T-helper 1 cell treated with Interleukin-12 subunit alpha and Interleukin-12 subunit beta and Interleukin-4 antibody, amounts not matched to agents 30 ng/mL and 1 ng/mL, for 36 hours (primary cell): ENCODE measurements at regions not wholly inside any gene's neighbourhood (a gene's known extent, or its start where the extent isn't known, plus 50 kb on each side); places are given as distances from the start of the nearest gene placed in this dataset.

Experiments
- intact Hi-C: fragments of 100-400 bp; cut with micrococcal nuclease; formaldehyde crosslinking; loops from one replicate; pipeline ENCODE4 v1.15.1; 2024

- intact Hi-C loops: no loop called here
Measured at GRCh38 chr4:154088741-154089140, 299.9 kb upstream of the SFRP2 start.

- intact Hi-C loops: no loop called here
Measured at GRCh38 chr4:154086247-154086646, 297.4 kb upstream of the SFRP2 start.

GRCh38 chr4:154084864-154085263 is 296.0 kb upstream of the SFRP2 start:
- intact Hi-C loops: no loop called here

GRCh38 chr4:154082760-154083535 is 294.1 kb upstream of the SFRP2 start:
- intact Hi-C loops: no loop called here

- intact Hi-C loops: no loop called here
Measured at GRCh38 chr4:154081391-154081790, 292.5 kb upstream of the SFRP2 start.

- intact Hi-C loops: no loop called here
Measured at GRCh38 chr4:154078504-154079350, 289.8 kb upstream of the SFRP2 start.

- intact Hi-C loops: no loop called here
Measured at GRCh38 chr4:154076921-154077320, 288.0 kb upstream of the SFRP2 start.

- intact Hi-C loops: no loop called here
Measured at GRCh38 chr4:154073107-154073822, 284.4 kb upstream of the SFRP2 start.

GRCh38 chr4:154067786-154068185 is 278.9 kb upstream of the SFRP2 start:
- intact Hi-C loops: no loop called here

- intact Hi-C loops: no loop called here
Measured at GRCh38 chr4:154065368-154065767, 276.5 kb upstream of the SFRP2 start.

- intact Hi-C loops: no loop called here
Measured at GRCh38 chr4:154064244-154064643, 275.4 kb upstream of the SFRP2 start.

GRCh38 chr4:154049457-154050181 is 260.7 kb upstream of the SFRP2 start:
- intact Hi-C loops: no loop called here

GRCh38 chr4:154047733-154048132 is 258.9 kb upstream of the SFRP2 start:
- intact Hi-C loops: no loop called here

- intact Hi-C loops: no loop called here
Measured at GRCh38 chr4:154044742-154045485, 256.0 kb upstream of the SFRP2 start.

GRCh38 chr4:154044108-154044531 is 255.2 kb upstream of the SFRP2 start:
- intact Hi-C loops: no loop called here

GRCh38 chr4:154041640-154042039 is 252.8 kb upstream of the SFRP2 start:
- intact Hi-C loops: no loop called here

- intact Hi-C loops: no loop called here
Measured at GRCh38 chr4:154039435-154040343, 250.8 kb upstream of the SFRP2 start.

- intact Hi-C loops: no loop called here
Measured at GRCh38 chr4:154036856-154037255, 248.0 kb upstream of the SFRP2 start.

GRCh38 chr4:154035341-154035740 is 246.5 kb upstream of the SFRP2 start:
- intact Hi-C loops: no loop called here
